IMR-90 (cell line): ENCODE measurements at regions not wholly inside any gene's neighbourhood (a gene's known extent, or its start where the extent isn't known, plus 50 kb on each side); places are given as distances from the start of the nearest gene placed in this dataset.

ENCODE experiments used
- ATAC-seq: fragments of 200-7000 bp; cut with Tn5 transposase; 2 replicates; pipeline ENCODE4 v1.9.1; 2020; ENCODE audit warnings: low read depth, mild to moderate bottlenecking, moderate library complexity
- BruUV-seq: library from RNA; stranded (reverse); fragments of 400-500 nt; replicated peaks from 2 replicates; lab custom pipeline; 2021; lab: Mats Ljungman, UMichigan
- CTCF ChIA-PET: fragments of 300-600 bp; formaldehyde crosslinking; extraction: SDS; loops from one replicate; lab custom pipeline; 2021; ENCODE audit warnings: antibody characterized with exemption; lab: Yijun Ruan, JAX
- POLR2A ChIA-PET: fragments of 300-600 bp; sonication (Branson Sonifier 250); formaldehyde crosslinking; loops from one replicate; lab custom pipeline; 2022; ENCODE audit warnings: antibody characterized with exemption; ENCODE audit not compliant: unreplicated experiment; lab: Charles Lee
- DNase-seq: peaks from one replicate; pipeline ENCODE4 v3.0.0; 2013
- H2AFZ ChIP-seq: replicated peaks from 2 replicates; pipeline ENCODE3; 2013; ENCODE audit warnings: low read length, mild to moderate bottlenecking; ENCODE audit not compliant: poor library complexity
- H2AK5ac ChIP-seq: 2 replicates; pipeline ENCODE4 v1.6.1; 2013; ENCODE audit warnings: low read depth, low read length, inconsistent platforms
- H2AK9ac ChIP-seq: replicated peaks from 2 replicates; pipeline ENCODE3; 2013; ENCODE audit warnings: mild to moderate bottlenecking, low read depth, low read length, moderate library complexity; ENCODE audit not compliant: poor library complexity
- H2BK120ac ChIP-seq: 2 replicates; pipeline ENCODE4 v1.6.1; 2013; ENCODE audit warnings: low read depth, low read length, inconsistent platforms
- H2BK15ac ChIP-seq: 3 replicates; pipeline ENCODE4 v1.6.1; 2013; ENCODE audit warnings: low read depth, low read length, inconsistent platforms
- H2BK20ac ChIP-seq: 2 replicates; pipeline ENCODE4 v1.6.1; 2013; ENCODE audit warnings: low read depth, mild to moderate bottlenecking, inconsistent platforms, low read length, moderate library complexity
- H2BK5ac ChIP-seq: 2 replicates; pipeline ENCODE4 v1.6.1; 2013; ENCODE audit warnings: mild to moderate bottlenecking, low read depth, low read length, inconsistent platforms; ENCODE audit not compliant: poor library complexity, severe bottlenecking
- H3K14ac ChIP-seq: replicated peaks from 2 replicates; pipeline ENCODE4 v1.6.1; 2013; ENCODE audit warnings: low read depth, low read length, inconsistent platforms
- H3K18ac ChIP-seq: 2 replicates; pipeline ENCODE4 v1.6.1; 2013; ENCODE audit warnings: low read depth, low read length, control low read depth
- H3K23ac ChIP-seq: 2 replicates; pipeline ENCODE4 v1.6.1; 2013; ENCODE audit warnings: low read depth, low read length, inconsistent platforms
- H3K27ac ChIP-seq: 2 replicates; pipeline ENCODE4 v1.5.1; 2013; ENCODE audit warnings: mild to moderate bottlenecking, control low read depth, low read length; ENCODE audit not compliant: insufficient read depth
- H3K27me3 ChIP-seq: 2 replicates; pipeline ENCODE4 v1.6.1; 2013; ENCODE audit warnings: low read length; ENCODE audit not compliant: control insufficient read depth, insufficient read depth
- H3K36me3 ChIP-seq: 2 replicates; pipeline ENCODE4 v1.6.1; 2013; ENCODE audit warnings: low read length, mixed read lengths; ENCODE audit not compliant: control insufficient read depth, insufficient read depth
- H3K4ac ChIP-seq: 2 replicates; pipeline ENCODE4 v1.6.1; 2013; ENCODE audit warnings: low read depth, low read length, inconsistent platforms
- H3K4me1 ChIP-seq: 2 replicates; pipeline ENCODE4 v1.6.1; 2013; ENCODE audit warnings: low read length, mixed read lengths; ENCODE audit not compliant: control insufficient read depth, insufficient read depth
- H3K4me2 ChIP-seq: 2 replicates; pipeline ENCODE4 v1.6.1; 2013; ENCODE audit warnings: low read depth, mild to moderate bottlenecking, control low read depth, low read length, moderate library complexity
- H3K4me3 ChIP-seq: 2 replicates; pipeline ENCODE4 v1.5.1; 2013; ENCODE audit warnings: low read depth, mild to moderate bottlenecking, control low read depth, low read length, moderate library complexity; ENCODE audit not compliant: insufficient read depth
- H3K56ac ChIP-seq: 2 replicates; pipeline ENCODE4 v1.6.1; 2013; ENCODE audit warnings: low read length, inconsistent platforms; ENCODE audit not compliant: insufficient read depth; ENCODE audit errors: extremely low read depth
- H3K79me1 ChIP-seq, 2 experiments: 2 replicates each; pipeline ENCODE4 v1.6.1; 2013; ENCODE audit warnings: low read length in 2 of 2, inconsistent platforms in 1 of 2, low read depth in 1 of 2
- H3K9ac ChIP-seq: 2 replicates; pipeline ENCODE4 v1.6.1; 2013; ENCODE audit warnings: low read depth, low read length, control low read depth
- H3K9me1 ChIP-seq: 2 replicates; pipeline ENCODE4 v1.6.1; 2013; ENCODE audit warnings: low read length, inconsistent platforms; ENCODE audit not compliant: insufficient read depth
- H3K9me3 ChIP-seq: 2 replicates; pipeline ENCODE4 v1.6.1; 2013; ENCODE audit warnings: low read length; ENCODE audit not compliant: control insufficient read depth, insufficient read depth
- H4K20me1 ChIP-seq: 2 replicates; pipeline ENCODE4 v1.6.1; 2013; ENCODE audit warnings: low read length, inconsistent platforms; ENCODE audit not compliant: insufficient read depth
- H4K5ac ChIP-seq: 2 replicates; pipeline ENCODE4 v1.6.1; 2013; ENCODE audit warnings: mild to moderate bottlenecking, low read depth, low read length, control low read depth
- H4K8ac ChIP-seq, 2 experiments: 2 replicates each; pipeline ENCODE4 v1.6.1; 2013; ENCODE audit warnings: low read depth in 2 of 2, low read length in 2 of 2, control low read depth in 1 of 2, inconsistent platforms in 1 of 2
- H4K91ac ChIP-seq: 2 replicates; pipeline ENCODE4 v1.6.1; 2013; ENCODE audit warnings: low read depth, low read length, inconsistent platforms; ENCODE audit not compliant: insufficient read depth
- CEBPB ChIP-seq: IDR thresholded peaks from 2 replicates; pipeline ENCODE4 v1.6.1; 2012; ENCODE audit warnings: low read depth, low read length, improper control_type of control experiment
- MAZ ChIP-seq: IDR thresholded peaks from 2 replicates; pipeline ENCODE4 v1.6.1; 2012; ENCODE audit warnings: low read depth, mild to moderate bottlenecking, low read length, improper control_type of control experiment, moderate library complexity, borderline replicate concordance
- RAD21 ChIP-seq: IDR thresholded peaks from 2 replicates; pipeline ENCODE4 v1.6.1; 2012; ENCODE audit warnings: low read length, improper control_type of control experiment
- SMC3 ChIP-seq: fragments of 150-350 bp; IDR thresholded peaks from 2 replicates; pipeline ENCODE4 v1.6.1; 2016; ENCODE audit warnings: low read depth, mild to moderate bottlenecking, antibody characterized with exemption, low read length, moderate library complexity
- WGBS, 2 experiments: methylation state at CpG; one replicate each; pipeline versions ENCODE4 v1.1.5 to v1.1.7; 2013; ENCODE audit warnings: missing lambda C conversion rate in 2 of 2; ENCODE audit not compliant: insufficient read length in 1 of 2; ENCODE audit errors: extremely low coverage in 2 of 2; 5-methylcytosine and 5-hydroxymethylcytosine counted together
- dilution Hi-C: fragments of 300-500 bp; cut with HindIII; formaldehyde crosslinking; loops from one replicate; pipeline ENCODE4 v1.14.3; 2018; ENCODE audit warnings: low sequenced_read_pairs; ENCODE audit not compliant: unreplicated experiment
- in situ Hi-C: fragments of 300-500 bp; cut with MboI; formaldehyde crosslinking; loops from 3 replicates; pipeline ENCODE4 v1.14.3; 2019; ENCODE audit warnings: low sequenced_read_pairs, inconsistent platforms, mixed read lengths
- intact Hi-C: fragments of 100-400 bp; cut with micrococcal nuclease; formaldehyde crosslinking; loops from 2 replicates; pipeline ENCODE4 v1.10.0; 2022
- TF ChIP-seq, protein P1 (sequence below): conservative IDR thresholded peaks from 2 replicates; pipeline ENCODE4 v1.5.1; 2012; ENCODE audit warnings: mild to moderate bottlenecking, low read depth, low read length, improper control_type of control experiment

DNA sequence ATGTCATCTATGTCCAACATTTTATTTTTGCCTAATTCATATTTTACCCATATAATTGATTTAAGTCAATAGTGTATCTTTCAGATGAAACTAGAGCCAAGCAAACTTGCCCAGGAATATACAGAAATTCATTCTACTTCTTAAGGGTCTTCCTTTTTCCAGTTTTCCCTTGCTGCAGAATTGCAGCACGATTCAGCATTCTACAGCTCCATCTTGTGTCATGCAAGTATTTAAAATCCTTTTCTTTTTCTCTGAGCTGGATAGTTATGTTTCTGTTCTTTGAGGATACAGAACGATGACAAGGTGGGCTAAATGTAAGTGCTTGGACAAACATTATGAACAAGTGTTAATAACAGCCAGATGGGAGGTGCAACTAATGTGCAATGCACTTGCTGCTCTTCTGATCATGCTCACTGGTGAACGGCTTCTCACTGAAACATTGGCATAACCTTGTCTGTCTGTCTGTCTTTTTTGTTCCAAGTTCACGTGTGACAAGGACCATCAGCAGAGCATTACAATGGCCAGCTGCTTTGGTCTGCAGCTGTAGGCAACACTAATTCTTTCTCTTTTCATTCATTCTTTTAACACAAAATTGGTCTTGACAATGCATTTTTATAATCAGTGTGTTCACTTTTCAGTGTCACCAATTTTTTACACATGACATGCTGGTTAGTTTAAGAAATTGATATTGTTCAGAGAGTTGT lies 1821.7 kb downstream of the ARAP2 start:
- in situ Hi-C loops (no loop called here), intact Hi-C loops (no loop called here), dilution Hi-C loops (no loop called here)
- Histone ChIP-seq H3K18ac (no peak overlapping the region), H3K9ac (no peak overlapping the region), H4K20me1 (no peaks in the 10 kb centered on the region), H3K4me3 (no peak overlapping the region), H4K5ac (no peak overlapping the region), H3K4ac (no peak overlapping the region), H3K23ac (no peak overlapping the region), H2AK5ac (no peak overlapping the region), H2AK9ac (no peak overlapping the region), H2BK15ac (no peak overlapping the region), H4K91ac (no peak overlapping the region), H3K56ac (no peak overlapping the region), H2AFZ (no peak overlapping the region), H3K9me1 (no peaks in the 10 kb centered on the region), H2BK5ac (no peak overlapping the region), H2BK20ac (no peak overlapping the region), H3K27me3 (no peaks in the 10 kb centered on the region), H3K14ac (no peak overlapping the region), H3K9me3 (no peaks in the 10 kb centered on the region), H3K36me3 (no peaks in the 10 kb centered on the region), H2BK120ac (no peak overlapping the region), H3K27ac (no peak overlapping the region), H3K4me1 (no peaks in the 10 kb centered on the region), H4K8ac (no peak overlapping the region), H3K79me1 (no peaks in the 10 kb centered on the region), H3K4me2 (no peak overlapping the region)
- 9% methylated on average over 1 of the region's 4 CpGs; no CpG with 5 or more reads in 1 of the 2 experiments for WGBS, 2 experiments
- CTCF ChIA-PET = interaction anchor here (2.1 kb wide), 1 partner anchor 774 kb away, joined by 4 read pairs; no protein-coding TSS in a partner anchor
- ATAC-seq (no peak), DNase-seq (no peak)
- POLR2A ChIA-PET = interaction anchor here (0.5 kb wide), 1 partner anchor 24 kb away, joined by 3 read pairs; no protein-coding TSS in a partner anchor
- TF ChIP-seq CEBPB = no peak
- TF ChIP-seq MAZ = no peak
- TF ChIP-seq SMC3 = no peak
- TF ChIP-seq, protein P1, sequence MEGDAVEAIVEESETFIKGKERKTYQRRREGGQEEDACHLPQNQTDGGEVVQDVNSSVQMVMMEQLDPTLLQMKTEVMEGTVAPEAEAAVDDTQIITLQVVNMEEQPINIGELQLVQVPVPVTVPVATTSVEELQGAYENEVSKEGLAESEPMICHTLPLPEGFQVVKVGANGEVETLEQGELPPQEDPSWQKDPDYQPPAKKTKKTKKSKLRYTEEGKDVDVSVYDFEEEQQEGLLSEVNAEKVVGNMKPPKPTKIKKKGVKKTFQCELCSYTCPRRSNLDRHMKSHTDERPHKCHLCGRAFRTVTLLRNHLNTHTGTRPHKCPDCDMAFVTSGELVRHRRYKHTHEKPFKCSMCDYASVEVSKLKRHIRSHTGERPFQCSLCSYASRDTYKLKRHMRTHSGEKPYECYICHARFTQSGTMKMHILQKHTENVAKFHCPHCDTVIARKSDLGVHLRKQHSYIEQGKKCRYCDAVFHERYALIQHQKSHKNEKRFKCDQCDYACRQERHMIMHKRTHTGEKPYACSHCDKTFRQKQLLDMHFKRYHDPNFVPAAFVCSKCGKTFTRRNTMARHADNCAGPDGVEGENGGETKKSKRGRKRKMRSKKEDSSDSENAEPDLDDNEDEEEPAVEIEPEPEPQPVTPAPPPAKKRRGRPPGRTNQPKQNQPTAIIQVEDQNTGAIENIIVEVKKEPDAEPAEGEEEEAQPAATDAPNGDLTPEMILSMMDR = peak; percentile 11; the same call in 1 of the 2 replicates
- peak; percentile 22; the same call in 1 of the 2 replicates for TF ChIP-seq RAD21
- BruUV-seq = no TSS peak
